H1 (cell line): ENCODE measurements at regions not wholly inside any gene's neighbourhood (a gene's known extent, or its start where the extent isn't known, plus 50 kb on each side); places are given as distances from the start of the nearest gene placed in this dataset.

Source experiments
- CTCF ChIA-PET: fragments of 300-600 bp; sonication (Branson Sonifier 250); formaldehyde crosslinking; loops from one replicate; lab custom pipeline; 2021; ENCODE audit not compliant: partially characterized antibody; lab: Charles Lee
- POLR2A ChIA-PET: fragments of 300-600 bp; sonication (Branson Sonifier 250); formaldehyde crosslinking; loops from one replicate; lab custom pipeline; 2021; ENCODE audit warnings: inconsistent platforms; ENCODE audit not compliant: partially characterized antibody; lab: Charles Lee
- DNase-seq, 2 experiments: peaks; one replicate each; pipeline versions ENCODE4 v3.0.0 to v3.0.0-alpha.2; 2010 to 2022; ENCODE audit warnings: low spot score in 2 of 2, low read depth in 1 of 2, mixed read lengths in 1 of 2
- FAIRE-seq: peaks from 2 replicates; lab custom pipeline; 2011; peaks lifted over from hg19 to GRCh38; lab: Jason Lieb, UNC
- H2AFZ ChIP-seq: 2 replicates; pipeline ENCODE4 v1.8.1; 2012; ENCODE audit warnings: low read length, inconsistent platforms
- H2AK5ac ChIP-seq: 2 replicates; pipeline ENCODE4 v1.6.1; 2013; ENCODE audit warnings: low read depth, low read length
- H2BK120ac ChIP-seq: replicated peaks from 2 replicates; pipeline ENCODE3; 2013; ENCODE audit warnings: low read depth, low read length, inconsistent platforms
- H2BK12ac ChIP-seq: 2 replicates; pipeline ENCODE4 v1.6.1; 2013; ENCODE audit warnings: low read depth, low read length
- H2BK15ac ChIP-seq: 2 replicates; pipeline ENCODE4 v1.6.1; 2013; ENCODE audit warnings: low read length
- H2BK20ac ChIP-seq: 2 replicates; pipeline ENCODE4 v1.6.1; 2013; ENCODE audit warnings: low read length
- H2BK5ac ChIP-seq: 2 replicates; pipeline ENCODE4 v1.6.1; 2013; ENCODE audit warnings: low read depth, low read length
- H3K14ac ChIP-seq: 2 replicates; pipeline ENCODE4 v1.6.1; 2013; ENCODE audit warnings: inconsistent platforms; ENCODE audit not compliant: insufficient read length
- H3K18ac ChIP-seq: 2 replicates; pipeline ENCODE4 v1.6.1; 2013; ENCODE audit warnings: low read length; ENCODE audit errors: extremely low read depth
- H3K23ac ChIP-seq: 2 replicates; pipeline ENCODE4 v1.6.1; 2013; ENCODE audit warnings: inconsistent platforms; ENCODE audit not compliant: insufficient read length
- H3K23me2 ChIP-seq: 2 replicates; pipeline ENCODE4 v1.6.1; 2013; ENCODE audit warnings: low read depth, low read length
- H3K27ac ChIP-seq: 2 replicates; pipeline ENCODE4 v1.6.1; 2011; ENCODE audit warnings: low read depth, low read length, inconsistent platforms
- H3K27me3 ChIP-seq, 4 experiments: replicated peaks in 1 of 4; 1 replicate in 1 of 4; 2 replicates in 3 of 4; pipeline versions ENCODE4 v1.6.1 to v1.8.1; 2011 to 2013; ENCODE audit warnings: low read length in 3 of 4, mild to moderate bottlenecking in 3 of 4, inconsistent platforms in 2 of 4, mixed read lengths in 2 of 4, moderate library complexity in 1 of 4; ENCODE audit not compliant: control insufficient read depth in 3 of 4, insufficient read depth in 3 of 4; ENCODE audit errors: extremely low read depth in 1 of 4
- H3K36me3 ChIP-seq, 4 experiments: 2 replicates each; pipeline versions ENCODE4 v1.6.1 to v1.8.1; 2011 to 2013; ENCODE audit warnings: mild to moderate bottlenecking in 4 of 4, low read length in 3 of 4, moderate library complexity in 2 of 4, control low read depth in 1 of 4, inconsistent platforms in 1 of 4; ENCODE audit not compliant: insufficient read depth in 4 of 4, control insufficient read depth in 2 of 4
- H3K4ac ChIP-seq: replicated peaks from 2 replicates; pipeline ENCODE3; 2013; ENCODE audit warnings: low read length, low read depth, mixed read lengths, inconsistent platforms; ENCODE audit not compliant: insufficient read length
- H3K4me1 ChIP-seq, 4 experiments: replicated peaks in 1 of 4; 1 replicate in 1 of 4; 2 replicates in 3 of 4; pipeline versions ENCODE4 v1.6.1 to v1.8.1; 2011 to 2013; ENCODE audit warnings: low read length in 3 of 4, inconsistent platforms in 2 of 4, mixed read lengths in 1 of 4; ENCODE audit not compliant: insufficient read depth in 4 of 4, control insufficient read depth in 3 of 4
- H3K4me2 ChIP-seq, 2 experiments: 2 replicates each; pipeline versions ENCODE4 v1.6.1 to v1.8.1; 2011 to 2013; ENCODE audit warnings: low read depth in 2 of 2, low read length in 2 of 2, control low read depth in 1 of 2, inconsistent platforms in 1 of 2, mild to moderate bottlenecking in 1 of 2; ENCODE audit not compliant: insufficient read depth in 1 of 2
- H3K4me3 ChIP-seq, 4 experiments: fragments of 200-600, 300-600 bp in 1 of 4; sonication (generic), shearing (Covaris generic), sonication (Bioruptor Twin) in 1 of 4; 2 replicates each; pipeline versions ENCODE4 v1.5.1 to v1.8.1; 2011 to 2016; ENCODE audit warnings: low read length in 4 of 4, low read depth in 3 of 4, control low read depth in 2 of 4, inconsistent platforms in 2 of 4, mild to moderate bottlenecking in 2 of 4, mixed read lengths in 1 of 4, moderate library complexity in 1 of 4; ENCODE audit not compliant: insufficient read depth in 2 of 4; ENCODE audit errors: extremely low read depth in 1 of 4
- H3K56ac ChIP-seq: replicated peaks from 2 replicates; pipeline ENCODE3; 2013; ENCODE audit warnings: low read depth, mild to moderate bottlenecking, mixed read lengths, low read length, inconsistent platforms; ENCODE audit not compliant: insufficient read length
- H3K79me1 ChIP-seq: 2 replicates; pipeline ENCODE4 v1.6.1; 2013; ENCODE audit warnings: low read depth, low read length, control low read depth
- H3K79me2 ChIP-seq, 2 experiments: 2 replicates each; pipeline versions ENCODE4 v1.6.1 to v1.8.1; 2012 to 2013; ENCODE audit warnings: low read length in 2 of 2, mild to moderate bottlenecking in 2 of 2, inconsistent platforms in 1 of 2; ENCODE audit not compliant: insufficient read depth in 2 of 2, control insufficient read depth in 1 of 2
- H3K9ac ChIP-seq, 4 experiments: replicated peaks in 1 of 4; 1 replicate in 1 of 4; 2 replicates in 3 of 4; pipeline versions ENCODE4 v1.6.1 to v1.8.1; 2011 to 2013; ENCODE audit warnings: low read depth in 3 of 4, low read length in 3 of 4, control low read depth in 2 of 4, mild to moderate bottlenecking in 2 of 4, moderate library complexity in 2 of 4, inconsistent platforms in 1 of 4; ENCODE audit errors: extremely low read depth in 1 of 4
- H3K9me3 ChIP-seq, 2 experiments: 2 replicates each; pipeline versions ENCODE4 v1.6.1 to v1.8.1; 2012 to 2013; ENCODE audit warnings: mild to moderate bottlenecking in 2 of 2, moderate library complexity in 2 of 2, control low read depth in 1 of 2, inconsistent platforms in 1 of 2, low read depth in 1 of 2, low read length in 1 of 2, mixed read lengths in 1 of 2; ENCODE audit not compliant: insufficient read depth in 2 of 2
- H4K20me1 ChIP-seq, 2 experiments: replicated peaks in 1 of 2; 2 replicates each; pipeline versions ENCODE3 to v1.8.1; 2011 to 2013; ENCODE audit warnings: inconsistent platforms in 2 of 2, low read length in 2 of 2, mild to moderate bottlenecking in 1 of 2; ENCODE audit not compliant: insufficient read depth in 2 of 2, control insufficient read depth in 1 of 2
- H4K5ac ChIP-seq: 2 replicates; pipeline ENCODE4 v1.6.1; 2013; ENCODE audit warnings: low read length, low read depth, mixed read lengths, inconsistent platforms; ENCODE audit not compliant: insufficient read length
- H4K8ac ChIP-seq: 2 replicates; pipeline ENCODE4 v1.8.0; 2013; ENCODE audit warnings: mild to moderate bottlenecking, moderate library complexity, low read length, inconsistent platforms; ENCODE audit not compliant: insufficient read depth; ENCODE audit errors: extremely low read depth
- H4K91ac ChIP-seq: replicated peaks from 2 replicates; pipeline ENCODE3; 2013; ENCODE audit warnings: low read length, mixed read lengths, inconsistent platforms; ENCODE audit not compliant: insufficient read length
- CHD7 ChIP-seq: fragments of 300-600 bp; sonication (generic); IDR thresholded peaks from 2 replicates; pipeline ENCODE4 v1.7.1; 2012; ENCODE audit warnings: low read length, moderate library complexity, mild to moderate bottlenecking, inconsistent platforms; ENCODE audit not compliant: insufficient replicate concordance
- WGBS, 2 experiments: shearing (Covaris generic) in 1 of 2; methylation state at CpG; one replicate each; pipeline versions ENCODE4 v1.1.6 to v1.1.7; 2013 to 2015; ENCODE audit warnings: low lambda C conversion rate in 2 of 2, mixed read lengths in 2 of 2, inconsistent platforms in 1 of 2, low coverage in 1 of 2, missing lambda C conversion rate in 1 of 2; ENCODE audit not compliant: insufficient replicate concordance in 2 of 2, insufficient coverage in 1 of 2, insufficient read length in 1 of 2; ENCODE audit errors: extremely low coverage in 1 of 2, missing lambda C conversion rate in 1 of 2; 5-methylcytosine and 5-hydroxymethylcytosine counted together

GRCh38 chr3:74338998-74339397 is 275.5 kb downstream of the CNTN3 start:
- Histone ChIP-seq H2BK12ac (no peak overlapping the region), H3K18ac (no peak overlapping the region), H3K79me2 (no peaks in the 10 kb centered on the region), H2AFZ (no peak overlapping the region), H3K4me3 (no peak overlapping the region), H3K79me1 (no peaks in the 10 kb centered on the region), H3K9me3 (no peaks in the 10 kb centered on the region), H3K4me1 (no peaks in the 10 kb centered on the region), H3K14ac (no peak overlapping the region), H3K36me3 (no peaks in the 10 kb centered on the region), H3K23ac (no peak overlapping the region), H3K9ac (no peak overlapping the region), H2BK20ac (no peak overlapping the region), H4K20me1 (no peaks in the 10 kb centered on the region), H4K8ac (no peak overlapping the region), H2BK120ac (no peak overlapping the region), H3K56ac (no peak overlapping the region), H2AK5ac (no peak overlapping the region), H3K4ac (no peak overlapping the region), H4K5ac (no peak overlapping the region), H3K27ac (no peak overlapping the region), H2BK5ac (no peak overlapping the region), H3K23me2 (no peaks in the 10 kb centered on the region), H4K91ac (no peak overlapping the region), H3K27me3 (no peaks in the 10 kb centered on the region), H3K4me2 (no peak overlapping the region), H2BK15ac (no peak overlapping the region)
- DNase-seq = no peak
- WGBS, 2 experiments = 94% methylated on average over 1 of the region's 1 CpG; no CpG with 5 or more reads in 1 of the 2 experiments
- ChIA-PET POLR2A (no interaction called here), CTCF (no interaction called here)
- FAIRE-seq = no peak
- TF ChIP-seq CHD7 = no peak
